GM12892 (cell line): ENCODE measurements at regions not wholly inside any gene's neighbourhood (a gene's known extent, or its start where the extent isn't known, plus 50 kb on each side); places are given as distances from the start of the nearest gene placed in this dataset.

ENCODE experiments used
- POLR2A ChIP-seq: IDR thresholded peaks from 2 replicates; pipeline ENCODE4 v1.6.1; 2011; ENCODE audit warnings: low read depth, low read length, control low read depth
- POLR2AphosphoS5 ChIP-seq: IDR thresholded peaks from 2 replicates; pipeline ENCODE4 v1.6.1; 2011; ENCODE audit warnings: low read depth, low read length, control low read depth
- TAF1 ChIP-seq: IDR thresholded peaks from 2 replicates; pipeline ENCODE4 v1.6.1; 2011; ENCODE audit warnings: low read depth, mild to moderate bottlenecking, control low read depth, low read length, borderline replicate concordance

GRCh38 chr1:72631449-72631848 lies 349.1 kb upstream of the NEGR1 start:
- TF ChIP-seq POLR2AphosphoS5, result no peak
- TF ChIP-seq POLR2A, result no peak
- TF ChIP-seq TAF1, result no peak
